HT-29 (cell line): ENCODE measurements at regions not wholly inside any gene's neighbourhood (a gene's known extent, or its start where the extent isn't known, plus 50 kb on each side); places are given as distances from the start of the nearest gene placed in this dataset.
A peak's percentile ranks its signal among the peaks of the same experiment; 100 is the strongest.
"Not testable (repeated sequence)": the region's sequence is repeated elsewhere in the genome, so short reads cannot be mapped to it uniquely, and the experiment has no call there.

ENCODE experiments used
- DNase-seq: peaks from one replicate; pipeline ENCODE4 v3.0.0-alpha.2; 2015; ENCODE audit warnings: low spot score

DNA sequence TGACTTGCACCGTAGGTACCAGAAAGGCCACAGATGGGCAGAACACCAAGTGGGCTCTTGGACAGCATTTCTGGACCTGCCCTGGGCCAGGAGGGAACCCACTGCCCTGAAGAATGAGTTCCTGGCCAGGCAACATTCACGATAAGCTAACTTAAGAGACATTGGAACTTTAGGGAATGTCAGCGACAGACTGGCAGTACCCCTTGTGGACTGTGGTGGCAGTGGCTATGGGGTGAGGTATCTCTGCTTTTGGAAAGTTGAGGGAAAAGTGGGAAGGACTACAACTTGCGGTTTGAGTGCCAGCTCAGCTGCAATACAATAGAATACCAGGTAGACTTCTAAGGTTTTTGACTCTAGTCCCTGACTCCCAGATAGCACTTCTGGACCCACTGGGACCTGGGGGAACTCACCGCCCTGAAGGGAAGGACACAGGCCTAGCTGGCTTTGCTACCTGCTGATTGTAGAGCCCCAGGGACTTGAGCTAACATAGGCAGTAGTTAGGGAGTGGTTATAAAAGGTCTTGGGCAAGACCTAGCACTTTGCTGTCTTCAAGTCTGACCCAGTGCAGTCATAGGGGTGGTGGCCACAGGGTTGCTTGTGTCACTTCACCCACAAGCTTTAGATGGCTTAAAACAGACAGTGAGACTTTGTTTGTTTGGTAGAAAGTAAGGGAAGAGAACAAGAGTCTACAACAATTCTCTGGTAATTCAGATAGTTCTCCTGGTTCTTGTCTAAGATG, 617.6 kb downstream of the COL12A1 start:
- DNase-seq = no peak

DNA sequence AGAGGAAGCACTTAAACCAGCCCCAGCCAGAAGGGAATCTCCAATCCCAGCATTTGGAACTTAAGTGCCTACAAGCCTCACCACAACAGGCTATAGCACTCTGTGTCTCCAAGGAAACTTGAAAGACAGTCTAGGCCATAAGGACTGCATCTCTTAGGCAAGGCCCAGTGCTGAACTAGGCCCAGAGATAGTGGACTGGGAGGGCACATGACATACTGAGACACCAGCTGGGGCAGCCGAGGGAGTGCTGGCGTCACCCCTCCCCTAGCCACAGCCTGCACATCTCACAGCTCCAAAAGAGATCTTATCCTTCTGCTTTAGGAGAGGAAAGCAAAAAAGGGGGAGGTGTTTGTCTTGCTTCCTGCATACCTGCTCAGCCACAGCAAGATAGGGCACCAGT, 618.5 kb downstream of the COL12A1 start:
- no peak for DNase-seq

DNA sequence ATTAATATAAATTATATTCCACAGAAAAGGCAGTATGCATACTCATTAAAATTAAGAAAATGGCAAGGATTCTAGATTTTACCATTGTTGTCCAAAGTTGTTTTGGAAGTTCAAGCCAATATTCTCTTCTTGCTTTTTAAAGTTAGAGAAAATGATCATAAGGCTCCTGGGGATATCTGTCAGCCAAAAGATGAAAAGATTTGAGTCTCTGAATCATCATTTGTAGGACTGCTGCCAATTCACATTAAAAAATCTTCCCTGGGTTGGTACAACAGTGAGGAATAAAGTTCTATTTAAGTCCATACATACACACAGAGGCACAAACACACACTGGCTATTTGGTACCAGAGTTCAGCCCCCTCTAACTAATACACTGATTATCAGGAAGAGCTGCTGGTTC, 620.1 kb downstream of the COL12A1 start:
- DNase-seq = no peak

DNA sequence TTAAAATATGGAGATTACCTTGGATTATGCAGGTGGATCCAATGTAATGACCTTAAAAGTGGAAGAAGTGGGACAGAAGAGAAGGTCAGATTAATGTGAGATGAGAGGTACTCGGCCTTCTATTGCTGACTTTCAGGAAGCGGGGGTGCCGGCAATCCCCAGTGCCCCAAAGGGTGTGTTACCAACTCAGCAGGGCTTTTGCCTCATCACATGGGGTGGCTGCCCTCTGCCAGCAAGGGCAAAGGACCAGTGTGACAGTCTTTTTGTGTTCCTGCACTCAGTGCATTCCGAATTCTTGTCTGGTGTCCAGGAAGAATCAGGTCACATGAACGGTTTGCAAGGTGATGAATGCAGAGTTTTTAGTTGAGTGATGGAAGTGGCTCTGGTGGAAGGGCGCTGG, 624.2 kb downstream of the COL12A1 start:
- no peak for DNase-seq

DNA sequence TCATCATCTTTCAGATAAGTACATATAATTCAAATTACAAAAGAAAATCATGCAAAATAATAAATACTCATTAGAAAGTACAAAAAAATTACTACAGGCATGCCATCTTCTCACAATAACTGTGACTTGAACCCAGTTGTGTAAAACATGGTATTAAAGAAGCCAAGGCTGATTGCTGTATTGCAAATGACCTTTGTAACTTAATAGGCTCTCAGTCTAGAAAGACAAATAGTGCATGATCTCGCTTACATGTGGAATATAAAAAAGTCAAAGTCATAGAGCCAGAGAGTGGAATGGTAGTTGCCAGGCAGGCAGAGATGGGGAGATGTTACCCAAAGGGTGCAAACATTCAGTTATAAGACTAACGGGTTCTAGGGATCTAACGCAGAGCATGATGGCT, 626.1 kb downstream of the COL12A1 start:
- DNase-seq = no peak

DNA sequence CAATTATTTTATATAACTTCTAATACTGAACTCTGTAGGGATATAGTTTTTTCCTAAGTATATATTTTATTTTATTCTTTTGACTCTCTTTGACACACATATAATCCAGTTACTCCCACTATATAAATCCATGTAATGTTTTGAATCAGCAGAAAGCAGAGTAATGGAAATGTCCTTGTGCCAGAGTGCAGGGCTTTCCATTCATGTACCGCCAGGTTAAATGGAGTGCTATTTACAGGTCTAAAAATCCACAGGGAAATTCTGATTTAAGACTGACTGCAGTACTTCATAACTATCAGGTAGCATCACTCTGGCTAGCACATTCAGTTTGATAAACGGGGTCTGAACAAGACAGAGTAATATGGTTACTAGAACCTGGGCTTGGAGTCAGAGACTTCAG, 626.8 kb downstream of the COL12A1 start:
- no peak for DNase-seq

DNA sequence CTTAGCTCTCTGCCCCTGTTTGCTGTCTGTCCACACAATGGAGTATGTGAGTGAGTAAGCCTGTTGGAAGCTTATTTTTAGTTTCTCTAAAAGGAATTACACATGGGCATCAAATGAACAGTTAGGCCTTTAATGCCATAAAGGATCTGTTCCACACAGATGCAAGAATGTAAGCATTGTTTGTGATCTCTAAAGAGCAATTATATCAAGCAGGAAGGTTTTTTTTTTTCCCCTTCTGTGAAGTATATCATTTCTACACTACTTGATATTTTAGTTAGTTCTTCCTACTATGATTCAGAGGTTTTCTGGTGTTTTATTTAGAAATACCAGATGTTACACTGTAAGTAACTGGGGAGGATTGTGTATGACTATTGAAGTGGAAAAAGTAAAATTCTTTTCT, 627.5 kb downstream of the COL12A1 start:
- no peak for DNase-seq

DNA sequence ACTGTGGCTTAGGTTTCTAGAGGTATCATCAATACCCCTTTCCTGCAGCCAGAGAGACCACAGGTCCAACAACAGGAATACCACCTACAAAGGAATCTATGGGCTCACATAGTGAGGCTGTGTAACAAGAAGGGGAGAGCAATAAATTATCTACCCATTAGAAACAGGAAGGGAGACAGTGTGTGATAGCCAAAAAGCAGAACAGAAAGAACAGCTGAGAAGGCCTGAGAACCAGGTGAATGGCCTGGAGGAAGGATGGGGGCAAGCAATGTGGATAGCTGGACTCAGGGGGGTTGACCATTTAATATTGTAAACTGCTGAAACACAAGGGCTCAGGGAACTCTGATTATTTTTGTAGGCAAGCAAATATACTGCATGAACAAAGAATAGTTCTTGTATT, 628.2 kb downstream of the COL12A1 start:
- no peak for DNase-seq

DNA sequence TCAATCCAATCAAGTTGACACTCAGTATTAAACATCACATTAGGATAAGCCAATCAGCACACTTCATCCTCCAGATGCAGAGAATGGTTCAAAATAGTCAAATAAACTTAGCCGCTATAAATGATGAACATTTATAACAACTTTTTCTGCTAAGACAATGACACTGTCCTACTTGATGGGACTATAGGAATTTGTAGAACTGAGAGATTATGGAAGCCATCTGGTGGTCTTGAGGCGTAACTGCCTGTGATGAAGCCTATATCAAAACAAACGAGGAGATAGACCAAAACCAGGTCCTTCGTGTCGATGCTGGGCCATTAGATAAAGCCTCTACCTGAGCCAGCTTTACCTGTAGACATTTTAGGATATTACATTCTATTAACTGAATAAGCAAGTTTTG, 631.1 kb downstream of the COL12A1 start:
- peak; percentile 68 for DNase-seq

DNA sequence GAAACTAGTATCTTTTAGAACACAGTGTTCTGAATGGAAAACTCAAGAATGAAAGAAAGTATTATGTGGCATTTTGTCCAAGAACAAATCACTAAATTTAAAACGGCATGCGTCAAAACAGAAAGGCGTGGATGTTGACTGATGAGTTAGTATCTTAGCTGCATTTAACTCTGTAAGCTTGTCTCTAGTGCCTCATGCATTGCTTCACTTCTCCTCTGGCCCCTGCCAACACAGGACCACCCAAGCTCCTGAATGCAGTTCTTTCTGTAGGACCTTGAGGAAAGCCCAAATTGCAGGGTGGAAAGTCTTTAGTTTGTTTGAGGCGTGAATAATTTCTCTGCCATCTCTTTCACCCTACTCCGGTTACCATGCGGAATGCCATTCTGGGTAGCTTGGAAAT, 632.2 kb downstream of the COL12A1 start:
- no peak for DNase-seq

DNA sequence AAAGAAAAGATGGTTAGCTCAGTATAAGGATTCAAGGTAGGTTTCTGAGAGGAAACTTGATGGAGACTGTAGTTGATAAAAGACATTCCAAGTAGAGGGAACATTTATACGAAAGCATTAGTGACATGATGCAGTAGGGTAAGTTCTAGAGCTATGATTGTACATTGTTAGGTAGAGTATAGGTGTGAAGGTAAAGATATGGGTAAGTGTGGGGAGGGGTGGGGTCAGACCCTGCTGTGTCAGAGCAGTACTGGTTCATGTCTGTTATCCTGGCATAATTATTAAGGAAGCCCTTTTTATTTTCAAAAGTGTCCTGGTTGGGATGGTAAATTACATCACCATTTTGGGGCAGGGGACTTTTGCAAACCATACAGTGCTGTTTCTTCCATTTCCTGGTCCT, 635.8 kb downstream of the COL12A1 start:
- DNase-seq = no peak

DNA sequence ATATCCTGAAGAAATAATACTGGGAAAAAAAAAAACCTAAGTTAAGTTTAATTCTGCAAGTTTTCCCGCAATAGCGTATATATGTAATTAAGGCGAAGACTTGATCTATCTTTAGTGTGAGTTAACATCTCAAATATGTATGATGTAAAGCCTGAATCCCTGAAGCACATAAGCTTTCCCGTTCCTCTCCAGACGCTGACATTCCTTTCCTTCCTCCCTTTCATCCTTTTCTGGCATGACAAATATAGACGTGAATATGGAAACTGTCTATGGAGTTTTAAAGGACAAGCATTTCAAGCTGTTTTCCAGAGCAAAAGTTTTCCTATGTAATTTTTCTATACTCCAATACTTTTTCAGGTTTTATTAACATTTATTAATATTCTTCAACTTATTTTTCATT, 637.0 kb downstream of the COL12A1 start:
- no peak for DNase-seq

DNA sequence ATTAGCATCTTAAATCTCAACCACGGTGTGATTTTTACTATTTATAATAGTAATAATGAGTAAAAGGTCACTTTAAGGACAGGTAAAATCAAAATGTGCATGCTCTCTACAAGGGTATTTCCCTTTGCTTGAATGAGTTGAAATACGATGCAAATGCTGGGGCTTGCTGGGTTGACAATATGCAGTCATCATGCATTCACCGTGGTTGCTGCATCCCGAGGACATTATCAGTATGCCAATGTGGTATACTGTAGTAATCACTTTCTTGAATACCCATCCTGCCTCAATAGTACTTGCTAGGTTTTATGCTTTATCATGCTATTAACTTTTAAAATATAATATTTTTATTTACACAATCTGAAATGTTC, 637.9 kb downstream of the COL12A1 start:
- DNase-seq = not testable (repeated sequence)

DNA sequence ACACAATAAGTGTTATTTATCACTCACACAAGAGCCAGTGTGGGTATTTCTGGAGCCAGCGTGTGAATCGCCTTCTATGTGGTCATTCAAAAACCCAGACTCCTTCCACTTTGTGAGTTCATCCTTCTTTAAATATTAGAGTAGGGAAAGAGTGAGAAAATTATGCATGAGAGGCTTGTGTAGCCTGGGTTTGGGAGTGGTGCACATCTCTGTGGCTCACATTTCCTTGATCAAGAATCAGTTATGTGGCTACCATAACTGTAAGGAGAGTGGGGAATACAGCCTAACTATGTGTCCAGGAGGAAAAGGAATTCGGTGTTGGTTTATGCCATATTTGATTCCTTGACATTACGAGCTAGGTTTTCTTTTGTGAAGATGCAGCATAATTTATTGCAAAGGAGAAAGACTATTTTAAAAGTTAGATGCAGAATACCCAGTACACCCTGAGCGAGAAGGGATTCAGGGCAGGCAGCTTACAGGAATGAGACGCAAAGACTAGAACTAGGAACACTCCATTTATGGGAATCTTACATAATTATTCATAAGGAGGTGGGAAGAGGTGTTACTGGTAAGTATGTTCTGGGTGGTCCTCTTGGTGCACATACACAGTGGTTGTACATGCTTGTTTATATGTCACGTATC, 638.5 kb downstream of the COL12A1 start:
- no peak for DNase-seq

DNA sequence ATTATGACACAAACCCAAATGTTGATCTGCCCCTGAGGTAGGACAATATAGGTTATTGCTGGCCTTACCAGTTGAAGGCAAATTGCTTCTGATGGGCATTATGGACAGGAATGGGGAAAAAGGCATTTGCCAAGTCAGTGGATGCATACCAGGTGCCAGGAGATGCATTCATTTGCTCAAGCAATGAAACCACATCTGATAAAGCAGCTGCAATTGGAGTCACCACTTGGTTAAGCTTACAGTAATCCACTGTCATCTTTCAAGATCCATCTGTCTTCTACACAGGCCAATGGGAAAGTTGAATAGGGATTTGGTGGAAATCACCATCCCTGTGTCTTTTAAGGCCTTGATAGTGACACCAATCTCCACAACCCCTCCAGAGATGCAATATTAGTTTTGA, 648.6 kb downstream of the COL12A1 start:
- no peak for DNase-seq

DNA sequence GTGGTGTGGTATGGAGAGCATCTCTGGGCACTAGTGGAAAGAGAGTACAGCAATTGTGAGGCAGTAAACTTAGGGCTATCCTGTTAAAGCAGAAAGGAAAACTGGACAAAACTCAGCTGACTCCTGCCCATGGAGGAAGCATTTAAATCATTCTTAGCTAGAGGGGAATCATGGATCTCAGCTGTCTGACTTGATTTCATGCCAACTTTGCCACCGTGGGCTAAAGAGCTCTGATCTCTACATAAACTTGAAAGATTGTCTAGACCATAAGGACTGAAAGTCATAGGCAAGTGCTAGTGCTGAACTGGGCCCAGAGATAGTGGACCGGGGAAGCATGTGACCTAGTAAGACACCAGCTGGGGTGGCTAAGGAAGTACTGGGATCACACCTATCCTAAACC, 651.8 kb downstream of the COL12A1 start:
- no peak for DNase-seq

DNA sequence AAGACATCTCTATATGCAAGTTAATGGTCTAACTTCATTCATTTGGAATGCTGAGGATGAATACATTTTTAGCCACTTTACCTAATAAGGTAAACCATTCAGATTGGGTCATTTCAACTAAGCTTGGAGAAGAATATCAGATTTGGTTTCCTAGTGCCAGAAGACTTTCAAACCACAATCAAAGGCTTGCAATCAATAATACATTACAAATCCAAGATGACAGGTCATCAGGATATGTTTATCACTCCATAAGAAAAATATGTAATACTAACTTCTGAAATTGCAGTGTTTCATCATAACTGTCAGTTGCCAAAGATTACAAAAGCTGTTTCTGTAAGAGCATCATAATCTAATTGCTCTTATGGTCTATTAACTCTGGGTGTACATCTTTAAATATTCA, 654.0 kb downstream of the COL12A1 start:
- DNase-seq = no peak

DNA sequence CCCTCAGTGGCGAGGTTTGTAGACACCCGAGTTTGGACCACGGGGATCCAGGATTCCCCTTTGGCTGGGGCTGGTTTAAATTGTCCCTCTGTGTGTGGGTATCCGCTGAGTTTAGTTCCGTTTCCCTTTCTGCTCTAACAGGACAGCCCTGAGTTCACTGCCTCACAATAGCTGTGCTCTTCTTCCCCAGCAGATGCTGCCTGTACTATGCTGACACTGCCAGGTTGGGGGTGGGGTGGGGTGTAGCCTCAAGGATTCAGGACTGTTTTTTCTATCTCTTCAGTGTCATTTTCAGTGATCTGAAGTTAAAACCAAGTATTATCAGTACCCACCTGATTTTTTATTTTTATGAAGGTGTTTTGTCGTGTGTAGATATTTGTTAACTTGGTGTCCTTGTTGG, 655.0 kb downstream of the COL12A1 start:
- no peak for DNase-seq

DNA sequence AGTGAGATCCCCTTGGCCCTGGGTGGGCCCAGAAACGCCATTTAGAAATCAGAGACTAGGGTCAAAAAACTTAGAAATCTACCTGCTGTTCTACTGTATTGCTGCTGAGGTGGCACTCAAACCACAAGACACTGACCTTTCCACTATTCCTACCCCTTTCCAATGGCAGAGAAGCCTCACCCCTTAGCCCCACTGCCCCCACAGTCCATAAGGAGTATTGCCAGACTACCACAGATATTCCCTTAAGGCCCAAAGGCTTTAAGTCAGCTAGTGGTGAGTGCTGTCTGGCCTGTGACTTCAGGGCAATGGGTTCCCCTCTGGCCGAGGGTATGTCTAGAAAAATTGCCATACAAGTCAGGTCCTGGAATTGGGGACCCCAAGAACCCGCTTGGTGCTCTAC, 656.1 kb downstream of the COL12A1 start:
- no peak for DNase-seq

DNA sequence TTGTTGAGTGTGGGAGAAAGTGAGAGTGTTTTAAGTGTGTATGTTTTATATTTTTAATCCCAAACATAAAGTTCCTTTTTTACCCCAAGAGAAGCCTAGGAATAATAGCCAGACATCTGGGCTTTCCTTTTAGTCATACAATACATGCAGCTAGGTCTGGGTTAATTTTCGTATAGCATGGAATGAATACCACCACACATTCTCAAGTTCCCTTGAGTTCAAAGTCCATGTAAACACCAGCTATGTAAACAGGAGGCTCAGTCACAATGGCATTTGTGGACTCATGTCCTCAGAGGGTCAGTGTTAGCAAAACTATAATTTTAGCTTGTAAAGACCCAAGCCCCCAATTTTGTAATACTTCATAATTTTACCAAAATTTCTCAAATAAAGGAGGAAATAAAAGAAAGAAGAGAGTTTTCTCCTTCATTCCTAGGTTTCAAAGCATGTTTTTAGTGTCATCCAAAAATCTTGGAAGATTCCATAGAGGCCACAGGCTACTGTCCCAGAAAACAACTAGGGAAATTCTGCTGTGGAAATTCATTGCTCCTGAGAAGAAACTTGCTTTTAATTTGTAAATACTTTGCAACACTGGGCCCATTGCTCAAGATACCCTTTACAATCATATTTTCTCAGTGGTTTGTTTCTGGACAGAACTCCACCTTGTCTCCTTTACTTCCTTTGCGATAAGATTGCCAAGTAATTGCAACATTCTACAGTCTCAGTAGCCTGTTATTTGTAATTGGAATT, 671.2 kb downstream of the COL12A1 start:
- DNase-seq = peak; percentile 87

DNA sequence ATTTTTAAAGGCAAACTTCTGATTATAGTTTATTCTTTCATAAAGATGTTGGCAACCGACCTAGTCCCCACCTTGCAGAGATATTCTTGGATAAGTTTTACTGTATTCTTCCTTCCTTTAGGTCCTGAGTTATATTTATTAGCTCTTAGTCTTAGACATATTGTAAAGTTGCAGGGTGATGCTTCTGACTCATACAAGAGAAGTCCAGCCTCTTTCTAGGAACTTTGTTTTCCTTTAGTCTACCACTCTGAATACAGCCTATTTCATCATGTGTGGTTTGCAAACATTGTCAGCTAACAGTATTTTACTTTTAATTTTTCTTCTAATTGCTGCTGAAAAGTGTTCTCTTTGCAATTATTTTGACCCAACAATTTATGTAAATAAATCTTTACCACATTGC, 686.7 kb downstream of the COL12A1 start:
- DNase-seq = peak; percentile 25

DNA sequence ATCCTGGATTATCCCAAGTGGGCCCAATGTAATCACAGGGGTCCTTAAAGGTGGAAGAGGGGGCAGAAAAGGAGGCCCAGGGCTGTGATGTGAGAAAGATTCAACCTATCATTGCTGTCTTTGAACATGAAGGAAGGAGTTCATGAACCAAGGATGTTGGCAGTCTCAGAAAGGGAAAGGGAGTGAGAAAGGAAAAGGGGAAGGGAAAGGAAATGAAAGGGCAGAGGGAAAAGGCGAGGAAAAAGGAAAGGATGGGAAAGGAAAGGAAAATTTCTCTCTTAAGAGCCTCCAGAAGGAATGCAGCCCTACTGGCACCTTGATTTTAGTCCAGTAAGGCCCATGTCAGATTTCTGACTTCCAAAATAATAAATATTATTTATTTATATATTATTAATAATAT, 687.8 kb downstream of the COL12A1 start:
- DNase-seq = no peak

DNA sequence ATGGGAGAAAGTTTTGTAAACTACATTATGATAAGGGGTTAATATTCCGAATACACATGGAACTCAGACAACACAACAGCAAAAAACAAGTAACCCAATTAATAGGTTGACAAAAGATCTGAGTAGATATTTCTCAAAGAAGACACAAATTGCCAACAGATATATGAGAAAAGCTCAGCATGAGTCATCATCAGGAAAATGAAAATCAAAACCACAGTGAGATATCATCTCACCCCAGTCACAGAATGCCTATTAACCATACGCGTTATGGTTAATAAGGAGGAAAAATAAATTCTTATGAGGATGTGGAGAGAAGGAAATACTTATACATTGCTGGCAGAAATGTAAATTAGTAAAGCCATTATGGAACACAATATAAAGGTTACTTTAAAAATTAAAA, 695.0 kb downstream of the COL12A1 start:
- peak; percentile 33 for DNase-seq
